Erythroblast (primary cell): ENCODE measurements at regions not wholly inside any gene's neighbourhood (a gene's known extent, or its start where the extent isn't known, plus 50 kb on each side); places are given as distances from the start of the nearest gene placed in this dataset.

Experiments
- GATA1 ChIP-seq: IDR thresholded peaks from 2 replicates; pipeline ENCODE4 v1.6.1; 2011; ENCODE audit warnings: low read depth, mild to moderate bottlenecking, control low read depth, low read length, moderate library complexity
- POLR2A ChIP-seq: IDR thresholded peaks from 2 replicates; pipeline ENCODE4 v1.6.1; 2011; ENCODE audit warnings: mild to moderate bottlenecking, low read length

DNA sequence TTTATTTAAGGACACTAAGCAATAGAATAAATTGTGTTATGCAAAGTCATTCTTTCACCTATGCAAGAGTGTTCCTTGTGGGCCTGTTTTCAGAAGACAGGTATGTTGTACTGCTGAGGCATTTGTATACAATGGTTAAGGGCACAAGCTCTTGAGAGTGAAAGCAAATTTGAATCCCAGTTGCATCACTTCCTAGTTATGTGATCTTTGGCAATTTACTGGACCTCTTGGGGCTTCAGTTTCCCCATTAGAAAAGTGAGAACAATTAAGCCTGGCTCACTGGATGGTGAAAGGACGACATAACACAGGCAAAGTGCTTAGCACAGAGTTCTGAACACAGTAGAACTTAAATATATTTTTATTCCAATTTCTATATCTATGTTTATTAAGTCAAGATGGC is 117.4 kb downstream of the EFHB start:
- no peak for TF ChIP-seq POLR2A
- no peak for TF ChIP-seq GATA1
